Raji (cell line): ENCODE measurements at regions not wholly inside any gene's neighbourhood (a gene's known extent, or its start where the extent isn't known, plus 50 kb on each side); places are given as distances from the start of the nearest gene placed in this dataset.

Source experiments
- POLR2A ChIP-seq: IDR thresholded peaks from 2 replicates; pipeline ENCODE4 v1.6.1; 2011; ENCODE audit warnings: low read depth, low read length, control low read depth; ENCODE audit not compliant: insufficient read depth

- TF ChIP-seq POLR2A: no peak
Observed at GRCh38 chr13:29905845-29906244, 55.4 kb upstream of the UBL3 start.

GRCh38 chr13:29903996-29904395 is 53.6 kb upstream of the UBL3 start:
- no peak for TF ChIP-seq POLR2A

GRCh38 chr13:29903543-29903942 is 53.1 kb upstream of the UBL3 start:
- no peak for TF ChIP-seq POLR2A

- TF ChIP-seq POLR2A: no peak
Observed at GRCh38 chr13:29902632-29903305, 52.4 kb upstream of the UBL3 start.

GRCh38 chr13:29901710-29902631 is 51.6 kb upstream of the UBL3 start:
- no peak for TF ChIP-seq POLR2A
